ACC112 (cell line): ENCODE measurements at regions not wholly inside any gene's neighbourhood (a gene's known extent, or its start where the extent isn't known, plus 50 kb on each side); places are given as distances from the start of the nearest gene placed in this dataset.
"Not testable (repeated sequence)": the region's sequence is repeated elsewhere in the genome, so short reads cannot be mapped to it uniquely, and the experiment has no call there.

Source experiments
- H2AFZ ChIP-seq: fragments of 200-600 bp; sonication (generic); one replicate; pipeline ENCODE4 v1.6.0; 2017; ENCODE audit warnings: antibody characterized with exemption, low read length; ENCODE audit not compliant: unreplicated experiment
- H3K27ac ChIP-seq: fragments of 200-600 bp; sonication (generic); 2 replicates; pipeline ENCODE4 v1.5.1; 2014; ENCODE audit warnings: low read depth, mild to moderate bottlenecking, antibody characterized with exemption, low read length, moderate library complexity
- H3K27me3 ChIP-seq: fragments of 200-600 bp; sonication (generic); 2 replicates; pipeline ENCODE4 v1.6.1; 2014; ENCODE audit warnings: mild to moderate bottlenecking, antibody characterized with exemption, low read length, moderate library complexity, mixed read lengths; ENCODE audit not compliant: insufficient read depth
- H3K36me3 ChIP-seq: fragments of 200-600 bp; sonication (generic); 2 replicates; pipeline ENCODE4 v1.6.1; 2016; ENCODE audit warnings: mild to moderate bottlenecking, antibody characterized with exemption, low read length, moderate library complexity, mixed read lengths; ENCODE audit not compliant: insufficient read depth
- H3K4me1 ChIP-seq: fragments of 200-600 bp; sonication (generic); one replicate; pipeline ENCODE4 v1.6.1; 2016; ENCODE audit warnings: low read length, mixed read lengths; ENCODE audit not compliant: insufficient read depth, unreplicated experiment, control insufficient read depth
- H3K4me3 ChIP-seq: fragments of 200-600 bp; sonication (generic); 2 replicates; pipeline ENCODE4 v1.5.1; 2014; ENCODE audit warnings: mild to moderate bottlenecking, low read depth, low read length
- H3K79me2 ChIP-seq: fragments of 200-600 bp; sonication (generic); one replicate; pipeline ENCODE4 v1.6.0; 2016; ENCODE audit warnings: low read length; ENCODE audit not compliant: control insufficient read depth, unreplicated experiment, insufficient read depth

GRCh38 chr6:159642995-159643394 is 50.0 kb downstream of the SOD2 start:
- Histone ChIP-seq H3K4me3 (no peak overlapping the region), H2AFZ (no peak overlapping the region), H3K27me3 (no peaks in the 10 kb centered on the region), H3K27ac (no peak overlapping the region), H3K79me2 (no peaks in the 10 kb centered on the region), H3K36me3 (peaks cover 13% of the 10 kb centered on the region; the same call in 1 of the 2 replicates), H3K4me1 (peaks cover 13% of the 10 kb centered on the region)

- Histone ChIP-seq H3K79me2 (no peaks in the 10 kb centered on the region), H3K27ac (no peak overlapping the region), H3K27me3 (no peaks in the 10 kb centered on the region), H3K36me3 (peaks cover 13% of the 10 kb centered on the region; the same call in 1 of the 2 replicates), H3K4me1 (peaks cover 13% of the 10 kb centered on the region), H2AFZ (no peak overlapping the region), H3K4me3 (no peak overlapping the region)
These were observed 50.6 kb downstream of the SOD2 start for GRCh38 chr6:159642481-159642880.

DNA sequence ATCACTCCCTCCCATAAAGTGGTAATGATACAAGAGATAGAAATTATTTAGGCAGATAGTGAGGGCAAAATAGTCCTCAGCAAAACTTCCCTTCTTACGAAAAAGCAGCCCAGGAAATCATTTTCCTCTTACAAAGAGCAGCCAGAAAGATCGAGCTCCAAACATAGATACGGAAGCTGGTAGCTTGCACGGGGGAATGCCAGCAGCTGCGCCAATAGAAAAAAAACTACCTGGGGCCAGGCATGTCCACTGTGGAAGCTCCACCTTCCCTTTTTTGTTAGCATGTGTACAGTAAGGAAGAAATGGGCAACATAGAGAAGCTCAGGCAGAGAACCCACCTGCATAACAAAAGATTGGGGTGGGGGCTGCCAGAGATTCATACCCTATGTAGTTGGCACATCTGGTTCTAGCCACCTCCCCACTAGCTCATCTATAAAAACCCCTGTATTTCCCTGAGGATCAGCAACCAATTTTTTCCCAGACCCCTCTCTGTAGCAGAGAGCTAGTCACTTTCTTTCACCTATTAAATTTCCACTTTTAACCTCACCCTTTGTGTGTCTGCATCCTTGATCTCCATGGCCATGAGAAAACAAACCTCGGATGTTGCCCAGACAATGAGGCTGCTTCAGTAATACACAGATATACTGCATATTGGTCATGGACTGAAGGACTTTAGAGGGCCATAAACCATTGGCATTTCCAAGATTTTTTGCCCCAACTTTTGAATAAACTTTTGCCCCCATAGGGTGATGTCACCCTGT is 52.1 kb downstream of the SOD2 start:
- Histone ChIP-seq H3K4me1 (peaks cover 8% of the 10 kb centered on the region), H3K36me3 (peaks cover 13% of the 10 kb centered on the region; the same call in 1 of the 2 replicates)

GRCh38 chr6:159640322-159640721 is 52.7 kb downstream of the SOD2 start:
- no peaks in the 10 kb centered on the region for H3K79me2 ChIP-seq
- H2AFZ ChIP-seq, result no peak overlapping the region
- no peak overlapping the region for H3K27ac ChIP-seq
- H3K27me3 ChIP-seq, result no peaks in the 10 kb centered on the region
- peaks cover 3% of the 10 kb centered on the region for H3K4me1 ChIP-seq
- H3K4me3 ChIP-seq, result no peak overlapping the region
- H3K36me3 ChIP-seq, result peaks cover 13% of the 10 kb centered on the region; the same call in 1 of the 2 replicates

More for the DNA sequence above, 52.1 kb downstream of the SOD2 start:
- Histone ChIP-seq H3K27me3 (no peaks in the 10 kb centered on the region), H3K27ac (no peak overlapping the region), H2AFZ (no peak overlapping the region), H3K79me2 (no peaks in the 10 kb centered on the region), H3K4me3 (no peak overlapping the region)

DNA sequence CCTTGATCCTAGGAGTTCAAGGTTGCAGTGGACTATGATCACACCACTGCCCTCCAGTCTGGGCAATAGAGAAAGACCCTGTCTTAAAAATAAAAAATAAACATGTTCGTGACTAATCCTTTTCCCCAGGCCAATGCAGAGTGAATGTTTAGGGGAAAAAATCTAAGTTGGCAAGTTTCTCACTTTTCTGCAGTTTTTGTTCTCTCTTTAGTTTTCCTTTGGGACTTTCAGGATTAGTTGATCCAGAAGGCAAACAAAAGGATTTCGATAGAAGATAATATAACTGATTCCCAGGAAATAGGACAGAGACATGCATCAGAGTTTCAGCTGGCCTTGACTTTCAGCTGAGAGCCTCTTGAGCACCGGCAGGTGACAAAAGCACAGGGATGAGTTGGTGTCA is 53.3 kb downstream of the SOD2 start:
- no peaks in the 10 kb centered on the region for H3K79me2 ChIP-seq
- H3K27ac ChIP-seq, result no peak overlapping the region
- H3K27me3 ChIP-seq, result no peaks in the 10 kb centered on the region
- H3K36me3 ChIP-seq, result peaks cover 13% of the 10 kb centered on the region; the same call in 1 of the 2 replicates
- H3K4me3 ChIP-seq, result no peak overlapping the region
- no peak overlapping the region for H2AFZ ChIP-seq
- H3K4me1 ChIP-seq, result no peaks in the 10 kb centered on the region

- no peak overlapping the region for H3K27ac ChIP-seq
- H3K27me3 ChIP-seq, result no peaks in the 10 kb centered on the region
- no peak overlapping the region for H3K4me3 ChIP-seq
- no peak overlapping the region for H2AFZ ChIP-seq
- H3K4me1 ChIP-seq, result no peaks in the 10 kb centered on the region
- no peaks in the 10 kb centered on the region for H3K79me2 ChIP-seq
- H3K36me3 ChIP-seq, result no peaks in the 10 kb centered on the region; the same call in 1 of the 2 replicates
These were observed 59.8 kb downstream of the SOD2 start for GRCh38 chr6:159633196-159633595.

- H3K27ac ChIP-seq, result no peak overlapping the region
- H3K4me1 ChIP-seq, result no peaks in the 10 kb centered on the region
- H3K36me3 ChIP-seq, result no peaks in the 10 kb centered on the region; the same call in 1 of the 2 replicates
- no peaks in the 10 kb centered on the region for H3K27me3 ChIP-seq
- no peaks in the 10 kb centered on the region for H3K79me2 ChIP-seq
- no peak overlapping the region for H3K4me3 ChIP-seq
- no peak overlapping the region for H2AFZ ChIP-seq
These were observed 61.2 kb downstream of the SOD2 start for GRCh38 chr6:159631886-159632285.

- Histone ChIP-seq H2AFZ (no peak overlapping the region), H3K4me3 (no peak overlapping the region), H3K36me3 (no peaks in the 10 kb centered on the region; the same call in 1 of the 2 replicates), H3K4me1 (no peaks in the 10 kb centered on the region), H3K79me2 (no peaks in the 10 kb centered on the region), H3K27ac (no peak overlapping the region), H3K27me3 (no peaks in the 10 kb centered on the region)
These were observed 65.1 kb downstream of the SOD2 start for GRCh38 chr6:159627939-159628338.

DNA sequence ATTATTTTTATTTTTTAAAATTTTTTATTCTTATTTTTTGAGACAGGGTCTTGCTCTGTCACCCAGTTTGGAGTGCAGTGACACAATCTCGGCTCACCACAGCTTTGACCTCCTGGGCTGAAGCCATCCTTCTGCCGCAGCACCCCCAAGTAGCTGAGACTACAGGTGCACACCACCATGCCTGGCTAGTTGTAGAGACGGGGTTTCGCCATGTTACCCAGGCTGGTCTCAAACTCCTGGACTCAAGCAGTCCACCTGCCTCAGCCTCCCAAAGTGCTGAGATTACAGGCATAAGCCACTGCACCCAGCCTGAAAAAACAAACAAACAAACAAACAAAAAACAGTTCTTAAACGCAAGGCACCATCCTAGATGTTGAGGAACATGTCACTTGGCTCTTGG is 66.5 kb downstream of the SOD2 start:
- not testable (repeated sequence) for H3K27ac ChIP-seq, H3K4me3 ChIP-seq, H2AFZ ChIP-seq, H3K4me1 ChIP-seq, H3K79me2 ChIP-seq, H3K36me3 ChIP-seq, H3K27me3 ChIP-seq

GRCh38 chr6:159623156-159623555 is 69.9 kb downstream of the SOD2 start:
- H3K79me2 ChIP-seq, result no peaks in the 10 kb centered on the region
- H3K4me3 ChIP-seq, result no peak overlapping the region
- H3K36me3 ChIP-seq, result no peaks in the 10 kb centered on the region
- no peaks in the 10 kb centered on the region for H3K27me3 ChIP-seq
- H2AFZ ChIP-seq, result no peak overlapping the region
- no peaks in the 10 kb centered on the region for H3K4me1 ChIP-seq
- H3K27ac ChIP-seq, result no peak overlapping the region

- no peaks in the 10 kb centered on the region for H3K79me2 ChIP-seq
- H3K4me3 ChIP-seq, result no peak overlapping the region
- no peaks in the 10 kb centered on the region for H3K36me3 ChIP-seq
- no peaks in the 10 kb centered on the region for H3K27me3 ChIP-seq
- H3K27ac ChIP-seq, result no peak overlapping the region
- H3K4me1 ChIP-seq, result no peaks in the 10 kb centered on the region
- H2AFZ ChIP-seq, result no peak overlapping the region
These were observed 72.1 kb downstream of the SOD2 start for GRCh38 chr6:159620947-159621346.
